IPS-NIHi7 (cell line): ENCODE measurements at regions not wholly inside any gene's neighbourhood (a gene's known extent, or its start where the extent isn't known, plus 50 kb on each side); places are given as distances from the start of the nearest gene placed in this dataset.
"Not testable (repeated sequence)": the region's sequence is repeated elsewhere in the genome, so short reads cannot be mapped to it uniquely, and the experiment has no call there.

Experiments
- DNase-seq: peaks from one replicate; pipeline ENCODE4 v3.0.0; 2012; ENCODE audit warnings: mixed read lengths; ENCODE audit errors: extremely low spot score

DNA sequence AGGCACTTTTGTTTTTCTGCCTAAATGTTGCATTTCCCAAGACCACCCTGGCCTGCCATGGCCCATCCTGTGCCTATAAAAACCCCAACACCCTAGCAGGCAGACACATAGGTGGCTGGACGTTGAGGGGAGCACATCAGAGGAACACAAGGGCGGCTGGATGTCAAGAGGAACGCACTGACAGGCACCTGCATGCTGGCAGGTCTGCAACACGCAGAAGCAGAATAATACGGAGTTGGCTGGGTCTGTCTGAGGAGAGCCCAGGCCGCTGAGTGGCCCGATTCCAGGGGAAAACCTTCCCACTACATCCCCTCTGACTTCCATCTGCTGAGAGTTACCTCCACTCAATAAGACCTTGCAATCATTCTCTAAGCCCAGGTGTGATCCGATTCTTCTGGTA is 765.6 kb downstream of the PLOD2 start:
- no peak for DNase-seq

DNA sequence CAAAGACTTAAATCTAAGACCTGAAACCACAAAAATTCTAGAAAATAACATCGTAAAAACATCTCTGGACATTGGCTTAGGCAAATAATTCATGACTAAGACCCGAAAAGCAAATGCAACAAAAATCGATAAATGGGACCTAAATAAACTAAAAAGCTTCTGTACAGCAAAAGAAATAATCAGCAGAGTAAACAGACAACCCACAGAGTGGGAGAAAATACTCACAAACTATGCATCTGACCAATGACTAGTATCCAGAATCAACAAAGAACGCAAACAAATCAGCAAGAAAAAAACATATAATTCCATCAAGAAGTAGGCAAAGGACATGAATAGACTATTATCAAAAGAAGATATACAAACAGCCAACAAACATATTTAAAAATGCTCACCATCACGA is 749.4 kb downstream of the PLOD2 start:
- no peak for DNase-seq

DNA sequence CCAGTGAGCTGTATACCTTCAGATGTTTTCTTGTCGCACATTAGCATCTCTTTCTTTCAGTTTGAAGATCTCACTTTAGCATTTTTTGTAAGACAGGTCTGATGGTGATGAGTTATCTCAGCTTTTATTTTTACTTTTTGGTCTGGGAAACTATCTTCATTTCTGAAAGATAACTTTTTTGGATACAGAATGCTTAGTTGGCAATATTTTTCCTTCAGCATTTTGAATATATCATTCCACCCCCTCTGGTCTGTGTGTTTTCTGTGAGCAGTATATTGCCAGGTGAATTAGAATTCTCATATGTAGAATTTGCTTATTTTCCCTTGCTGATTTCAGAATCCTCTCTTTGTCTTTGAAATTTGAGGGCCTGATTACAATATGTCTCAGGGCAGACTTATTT is 743.3 kb downstream of the PLOD2 start:
- DNase-seq, result no peak

DNA sequence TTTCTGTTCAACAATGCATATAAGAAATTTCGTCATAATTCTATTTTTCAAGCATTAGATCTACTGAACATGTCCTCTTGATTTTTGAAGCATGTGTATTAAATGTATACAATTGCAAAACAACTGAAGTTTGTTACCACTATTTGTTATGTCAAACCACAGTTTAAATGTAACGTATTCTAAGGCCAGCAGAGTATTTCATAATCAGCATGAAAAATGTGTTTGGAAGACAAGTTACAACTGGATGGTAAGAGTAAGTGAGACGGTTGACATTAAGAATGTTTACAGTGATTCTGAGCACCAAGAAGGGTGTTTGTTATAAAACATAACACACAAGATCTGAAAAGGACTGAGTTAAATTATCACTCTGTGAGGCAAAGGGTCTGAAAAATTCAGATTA is 738.4 kb downstream of the PLOD2 start:
- DNase-seq, result no peak

DNA sequence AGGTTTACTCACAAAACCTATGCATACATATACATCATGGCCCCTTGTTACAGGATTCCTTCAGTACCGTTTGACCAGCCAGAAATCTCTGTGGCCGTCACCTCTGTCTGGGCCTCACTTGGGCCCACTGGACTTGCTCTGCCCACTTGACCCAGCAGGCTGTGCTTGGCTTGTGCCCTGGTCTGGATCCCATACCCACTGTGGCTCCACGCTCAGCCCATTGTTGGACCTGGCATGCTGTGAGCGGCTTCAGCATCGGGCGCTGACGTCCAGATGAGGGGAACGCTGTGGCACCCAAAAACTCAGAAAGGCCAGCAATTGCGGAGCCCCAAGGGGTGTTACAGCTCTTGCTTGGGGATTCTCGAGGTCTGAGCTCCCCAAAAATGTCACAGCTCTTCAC is 733.6 kb downstream of the PLOD2 start:
- no peak for DNase-seq

DNA sequence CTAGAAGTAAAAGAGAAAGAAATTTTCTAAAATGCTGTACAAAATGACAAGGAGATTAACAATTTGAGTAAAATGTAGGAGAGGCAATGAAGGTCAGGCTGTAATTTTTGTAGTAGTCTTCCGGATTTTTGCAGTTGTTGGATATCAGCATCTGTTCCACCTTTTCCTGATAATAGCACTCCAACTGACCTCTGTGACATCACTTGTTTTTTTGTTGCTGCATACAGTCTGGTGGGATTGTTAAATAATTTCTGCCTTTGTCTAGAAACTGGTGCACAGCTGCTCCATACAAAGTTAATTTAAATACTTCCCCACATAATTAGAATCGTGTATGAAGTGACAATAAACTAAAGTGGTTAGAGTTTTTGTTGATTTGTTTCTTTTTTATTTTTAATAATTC is 731.4 kb downstream of the PLOD2 start:
- DNase-seq, result no peak

DNA sequence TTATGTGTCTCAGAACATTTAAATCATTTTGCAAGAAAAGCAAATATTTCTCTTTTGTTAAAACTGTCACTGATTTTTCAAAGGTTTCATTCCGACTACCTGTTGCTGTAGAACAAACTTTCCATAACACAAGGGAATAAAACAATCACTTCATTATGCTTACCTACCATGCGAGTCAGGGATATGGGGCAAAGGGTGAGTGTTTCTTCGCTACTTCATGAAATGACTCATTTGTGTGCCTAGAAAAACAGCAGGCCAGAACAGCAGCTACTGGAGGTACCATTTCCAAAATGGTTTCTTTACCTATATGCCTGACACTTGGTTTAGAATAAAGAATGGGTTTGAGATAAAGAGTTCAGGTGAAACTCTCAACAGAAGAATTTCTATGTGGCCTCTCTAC is 712.5 kb downstream of the PLOD2 start:
- DNase-seq, result no peak

DNA sequence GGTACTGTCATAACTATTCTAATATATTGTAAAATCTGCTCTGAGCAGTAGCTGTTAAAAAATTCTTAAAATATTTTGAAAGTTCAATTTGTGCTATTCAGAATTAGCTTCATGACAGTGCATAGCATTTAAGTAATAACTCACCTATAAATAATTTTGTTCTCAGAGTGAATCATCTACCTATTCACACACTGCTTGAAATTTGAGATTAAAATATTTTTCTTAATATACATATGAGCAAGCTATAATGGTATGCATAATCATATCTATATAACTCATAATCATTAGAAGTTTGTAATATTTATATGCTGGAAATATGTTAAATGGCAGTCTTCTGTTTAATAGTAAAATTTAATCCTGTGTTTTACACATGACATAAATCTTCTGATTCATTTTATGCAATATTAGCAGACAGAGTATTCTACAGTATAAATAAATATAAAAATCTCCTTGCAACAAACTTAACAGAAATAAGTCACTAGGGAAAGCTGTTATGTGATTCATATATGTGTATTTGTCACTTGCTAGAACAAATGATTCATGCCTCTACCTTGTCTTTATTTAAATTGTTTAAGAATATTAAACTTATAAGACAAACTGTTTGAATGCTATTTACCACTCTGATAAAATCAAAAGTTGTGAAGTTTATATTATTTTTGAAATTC is 710.8 kb downstream of the PLOD2 start:
- no peak for DNase-seq

DNA sequence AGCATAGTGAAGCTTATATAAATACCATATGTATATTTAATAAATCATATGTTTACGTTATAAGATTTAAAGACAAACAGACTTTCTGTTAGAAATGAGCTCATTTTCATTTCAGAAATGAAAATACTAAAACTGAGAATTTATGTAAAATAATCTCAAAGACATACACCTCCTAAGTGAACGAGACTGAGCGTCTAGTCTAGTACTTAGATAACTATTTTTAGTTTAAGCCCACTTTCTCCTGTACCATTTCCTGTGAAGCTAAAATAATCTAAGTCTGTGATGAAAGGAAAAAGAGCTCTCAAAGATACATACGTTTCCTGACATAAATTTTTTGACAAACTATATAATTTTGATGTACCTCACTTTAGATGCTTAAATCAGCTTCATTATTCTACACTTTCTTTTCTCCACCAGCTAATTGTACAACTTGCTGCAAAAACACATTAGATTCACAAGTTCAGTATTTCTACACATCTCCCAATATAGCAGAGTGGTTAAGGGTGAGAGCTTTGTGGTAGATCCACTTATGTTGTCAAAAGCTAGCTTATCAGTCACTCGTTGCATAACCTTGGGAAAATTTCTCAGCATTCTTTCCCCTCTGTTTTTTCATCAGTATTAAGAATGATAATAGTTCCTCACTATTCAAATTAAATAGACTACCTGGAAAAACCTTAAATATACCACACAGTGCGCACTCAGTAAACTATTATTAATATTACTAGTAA is 703.0 kb downstream of the PLOD2 start:
- no peak for DNase-seq

DNA sequence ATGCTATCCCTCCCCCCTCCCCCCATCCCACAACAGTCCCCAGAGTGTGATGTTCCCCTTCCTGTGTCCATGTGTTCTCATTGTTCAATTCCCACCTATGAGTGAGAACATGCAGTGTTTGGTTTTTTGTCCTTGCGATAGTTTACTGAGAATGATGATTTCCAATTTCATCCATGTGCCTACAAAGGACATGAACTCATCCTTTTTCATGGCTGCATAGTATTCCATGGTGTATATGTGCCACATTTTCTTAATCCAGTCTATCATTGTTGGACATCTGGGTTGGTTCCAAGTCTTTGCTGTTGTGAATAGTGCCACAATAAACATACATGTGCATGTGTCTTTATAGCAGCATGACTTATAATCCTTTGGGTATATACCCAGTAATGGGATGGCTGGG is 701.3 kb downstream of the PLOD2 start:
- not testable (repeated sequence) for DNase-seq

DNA sequence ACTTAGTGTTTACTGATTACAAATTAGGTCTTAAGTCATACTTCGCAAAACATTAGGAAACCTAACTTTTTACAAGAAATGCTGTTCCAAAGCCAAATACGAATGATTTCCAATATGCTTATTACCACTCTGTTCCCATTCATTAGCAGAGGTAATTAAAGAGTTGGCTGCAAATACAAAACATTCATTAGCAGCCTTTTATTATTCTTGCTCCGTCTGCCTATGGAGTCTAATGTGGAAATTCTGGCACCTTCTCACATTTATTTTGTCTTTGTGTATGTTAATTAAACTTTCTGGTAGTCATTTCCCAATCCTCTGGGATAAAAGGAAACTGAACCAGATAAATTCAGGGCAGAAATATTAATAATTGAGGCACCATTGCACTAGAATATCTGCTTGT is 689.0 kb downstream of the PLOD2 start:
- DNase-seq, result no peak

DNA sequence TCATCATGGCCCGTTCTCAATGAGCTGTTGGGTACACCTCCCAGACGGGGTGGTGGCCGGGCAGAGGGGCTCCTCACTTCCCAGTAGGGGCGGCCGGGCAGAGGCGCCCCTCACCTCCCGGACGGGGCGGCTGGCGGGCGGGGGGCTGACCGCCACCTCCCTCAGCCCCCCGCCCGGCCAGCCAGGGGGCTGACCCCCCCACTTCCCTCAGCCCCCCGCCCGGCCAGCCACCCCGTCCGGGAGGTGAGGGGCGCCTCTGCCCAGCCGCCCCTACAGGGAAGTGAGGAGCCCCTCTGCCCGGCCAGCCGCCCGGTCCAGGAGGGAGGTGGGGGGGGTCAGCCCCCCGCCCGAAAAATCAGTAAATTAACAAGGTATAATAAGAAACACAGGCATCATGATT is 678.2 kb downstream of the PLOD2 start:
- DNase-seq, result not testable (repeated sequence)

DNA sequence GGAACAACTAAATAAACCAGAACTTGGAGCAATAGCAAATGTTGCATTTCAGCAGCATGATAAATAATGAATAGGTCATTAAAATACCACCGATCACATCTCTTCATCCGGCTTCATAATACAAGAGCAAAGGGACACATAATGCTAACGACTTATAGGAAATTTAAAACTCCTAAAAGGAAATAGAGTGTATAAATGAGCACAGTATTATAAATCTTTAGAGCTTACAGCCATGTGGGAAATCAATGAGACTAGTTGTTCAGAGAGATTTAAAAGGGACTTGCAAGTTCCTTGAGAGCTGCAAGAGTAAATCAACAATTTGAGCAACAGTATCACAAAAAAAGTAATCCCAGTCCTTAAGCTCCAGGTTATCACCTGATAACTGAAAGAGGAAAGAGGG is 677.0 kb downstream of the PLOD2 start:
- no peak for DNase-seq

DNA sequence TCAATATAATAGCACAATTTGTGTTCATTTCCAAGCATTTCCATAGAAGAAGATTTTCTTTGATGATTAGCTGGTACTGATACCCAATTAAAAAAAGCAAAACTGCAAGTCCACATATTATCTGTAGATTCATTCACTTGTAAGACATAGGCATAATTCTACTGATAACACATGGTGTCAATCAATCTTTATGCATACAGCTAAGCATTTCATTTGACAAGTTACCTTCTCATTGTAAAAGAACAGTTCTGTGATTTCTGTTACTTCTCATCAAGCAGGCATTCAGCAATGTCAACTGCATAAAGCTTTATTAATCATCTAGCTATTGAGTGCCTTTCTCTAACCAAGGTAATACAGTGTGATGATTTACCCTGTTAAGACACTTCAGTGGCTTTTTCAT is 672.0 kb downstream of the PLOD2 start:
- no peak for DNase-seq

DNA sequence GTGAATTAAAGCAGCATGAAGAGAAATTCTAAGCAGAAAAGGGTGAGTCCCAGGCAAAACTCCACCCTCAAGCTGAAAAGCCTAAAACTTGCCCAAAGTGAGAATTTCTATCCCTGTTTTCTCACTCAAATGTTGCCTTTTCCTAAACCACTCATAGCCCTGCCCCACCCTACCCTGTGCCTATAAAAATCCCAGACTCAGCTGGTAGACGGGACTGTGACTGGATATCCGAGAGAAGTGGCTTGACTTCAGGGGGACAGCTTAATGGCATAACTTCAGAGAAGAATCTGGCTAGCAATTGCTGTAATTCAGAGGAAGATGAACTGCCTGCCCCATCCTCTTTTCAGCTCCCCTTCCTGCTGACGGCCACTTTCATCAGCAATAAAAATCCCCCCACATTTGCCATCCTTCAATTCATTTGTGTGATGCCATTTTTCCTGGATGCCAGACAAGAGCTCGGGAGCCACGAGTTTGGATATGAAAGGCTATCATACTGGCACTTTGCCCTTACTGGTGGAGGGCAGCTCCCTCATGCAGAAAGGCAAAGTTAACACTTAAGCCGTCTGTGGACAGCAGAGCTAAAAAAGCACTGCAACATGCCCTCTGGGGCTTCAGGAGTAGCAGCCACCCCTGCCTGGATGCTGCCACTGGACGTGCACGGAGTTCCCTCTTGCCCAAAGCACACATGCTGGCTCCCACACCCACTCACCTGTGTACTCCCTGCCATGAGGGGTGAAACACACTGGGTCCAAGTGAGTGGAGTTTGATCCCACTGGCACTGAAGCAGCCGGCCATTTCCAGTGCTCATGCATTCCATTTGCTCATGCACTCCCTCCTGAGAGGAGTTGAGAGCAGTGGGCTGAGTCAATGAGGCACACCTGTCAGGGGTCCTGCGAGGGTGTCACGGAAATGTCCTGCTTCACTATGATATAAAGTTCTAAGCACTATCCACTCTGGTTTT is 670.6 kb downstream of the PLOD2 start:
- DNase-seq, result no peak

DNA sequence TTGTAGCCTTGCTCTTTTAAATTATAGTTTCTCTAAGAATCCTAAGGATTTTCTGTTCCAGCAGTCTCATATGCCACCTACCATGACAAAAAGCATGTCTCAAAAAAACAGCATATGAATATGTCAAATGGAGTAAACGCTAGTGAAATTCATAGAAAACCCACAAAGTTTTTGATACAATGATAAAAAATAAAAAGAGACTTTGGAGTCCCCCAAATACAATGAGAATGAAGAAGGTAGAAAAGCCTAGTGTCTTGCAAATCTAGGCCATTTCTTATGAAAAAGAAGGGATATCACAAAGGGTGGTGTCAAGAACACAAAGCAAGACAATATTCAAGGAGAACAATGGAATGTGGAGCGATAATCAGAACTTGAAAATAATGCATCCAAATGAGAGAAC is 668.5 kb downstream of the PLOD2 start:
- no peak for DNase-seq

DNA sequence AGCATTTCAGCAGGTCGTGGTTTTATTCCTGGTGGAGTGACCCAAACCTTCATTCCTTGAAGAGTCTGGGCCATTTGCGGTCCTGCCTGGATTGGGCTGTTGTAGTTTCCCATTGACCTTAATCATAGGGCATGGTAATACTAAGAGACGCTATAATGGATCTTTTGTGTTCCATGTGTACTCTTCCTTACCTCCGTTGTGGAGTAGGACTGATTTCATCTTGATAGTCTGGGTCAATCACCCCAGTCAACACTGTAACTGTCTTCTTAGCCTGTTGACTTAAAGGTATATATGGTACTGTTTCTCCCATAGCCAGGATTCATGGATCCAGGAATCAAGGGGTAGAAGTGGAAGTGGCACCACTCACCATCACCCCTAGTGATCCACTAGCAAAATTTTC is 643.6 kb downstream of the PLOD2 start:
- DNase-seq, result not testable (repeated sequence)

DNA sequence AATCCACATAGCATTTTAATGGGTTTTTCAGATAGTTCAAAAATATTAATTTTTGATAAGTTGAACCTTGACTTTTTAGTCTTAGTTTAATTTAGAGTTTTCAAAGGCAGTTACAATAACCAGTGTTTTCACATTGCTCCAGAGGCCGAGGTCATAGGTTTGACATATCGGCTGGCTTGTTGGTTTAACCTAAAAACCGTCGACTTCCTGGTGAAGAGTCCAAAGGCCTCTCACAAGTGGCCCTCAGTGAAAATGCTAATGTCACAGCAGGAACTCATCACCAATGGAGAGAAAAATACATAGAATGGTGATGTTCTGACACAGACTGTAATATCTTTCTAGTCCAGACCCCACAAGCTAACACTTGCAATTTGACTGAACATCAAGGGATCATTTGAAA is 642.3 kb downstream of the PLOD2 start:
- no peak for DNase-seq

DNA sequence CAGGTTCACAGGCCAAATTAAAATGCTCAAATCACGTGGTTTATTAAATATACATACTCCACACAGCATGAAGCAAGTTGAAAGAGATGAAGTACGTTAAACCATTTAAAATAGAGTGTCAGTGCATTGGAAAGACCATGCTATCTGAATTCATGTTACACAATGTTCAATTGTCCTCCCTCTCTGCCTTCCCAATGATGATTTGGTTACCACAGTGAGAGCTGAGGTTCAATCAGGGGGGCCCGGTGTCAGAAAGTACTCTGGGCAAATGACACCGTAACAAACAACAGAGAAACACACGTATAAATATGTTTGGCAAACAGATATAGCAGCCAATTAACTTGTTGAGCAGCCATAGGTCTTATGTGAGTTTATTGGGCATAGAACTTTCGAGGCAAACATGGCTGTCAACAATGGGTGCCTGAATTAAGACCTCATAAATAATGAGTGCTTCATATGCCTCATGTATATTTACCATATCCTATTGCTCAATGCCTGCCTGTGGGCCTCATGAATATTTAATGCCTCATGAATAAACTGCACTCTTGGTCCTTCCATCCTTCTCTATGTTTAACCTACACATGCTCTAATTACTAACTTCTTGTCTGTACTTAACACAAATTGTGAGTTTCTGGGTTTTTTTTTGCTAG is 641.5 kb downstream of the PLOD2 start:
- DNase-seq, result no peak

DNA sequence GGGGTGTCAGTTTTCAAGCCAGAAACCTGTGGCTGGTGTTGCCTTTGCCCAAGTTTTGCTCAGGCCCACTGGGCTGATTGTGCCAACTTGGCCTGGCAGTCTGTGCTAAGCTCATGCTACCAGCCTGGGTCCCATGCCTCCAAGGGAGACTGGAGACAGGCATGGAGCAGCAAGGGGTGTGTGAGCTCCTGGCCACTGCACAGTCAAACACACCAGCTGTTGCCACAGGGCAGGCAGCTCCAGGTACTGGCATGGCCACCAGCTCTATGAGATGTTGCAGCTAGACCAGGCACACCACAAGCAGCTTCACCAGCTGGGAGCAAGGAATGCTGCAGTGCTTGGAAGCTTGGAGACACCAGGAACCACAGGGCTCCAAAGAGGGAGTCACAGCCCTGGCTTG is 638.8 kb downstream of the PLOD2 start:
- DNase-seq, result no peak

DNA sequence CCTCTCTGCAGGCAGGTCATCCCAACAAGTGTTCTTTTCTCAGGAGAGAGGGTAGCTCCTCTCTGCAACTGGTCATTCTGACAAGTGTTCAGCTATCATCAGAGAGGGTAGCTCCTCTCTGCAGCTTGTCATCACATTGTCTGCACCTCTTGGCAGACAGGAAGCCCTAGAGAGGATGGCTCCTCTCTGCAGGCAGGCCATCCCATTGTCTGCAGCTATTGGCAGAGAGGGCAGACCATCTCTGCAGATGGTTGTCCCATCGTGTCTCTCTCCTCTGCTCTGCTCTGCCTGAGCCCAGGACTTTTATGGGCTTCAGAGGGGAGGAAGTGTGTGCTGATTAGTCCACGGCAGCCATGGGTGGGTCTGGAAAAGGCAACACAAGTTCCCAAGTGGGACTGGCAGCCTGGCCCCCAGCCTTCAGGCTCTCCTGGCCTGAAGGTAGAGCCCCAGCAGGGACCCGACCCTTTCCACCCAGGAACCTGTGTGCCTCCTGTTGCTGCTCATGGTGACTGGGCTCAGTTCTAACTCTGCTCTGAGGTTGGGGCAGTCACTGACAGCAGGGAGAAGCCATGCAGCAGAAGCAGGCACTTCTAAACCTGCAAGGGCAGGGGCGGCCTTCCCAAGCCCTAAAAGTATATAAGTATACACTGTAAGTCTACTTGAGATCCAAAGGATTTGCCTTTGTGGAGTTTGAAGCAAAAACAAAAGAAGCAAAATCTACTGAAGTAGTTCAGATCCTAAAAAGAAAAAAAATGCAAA is 637.9 kb downstream of the PLOD2 start:
- no peak for DNase-seq
